GM21423 (cell line): ENCODE measurements at regions not wholly inside any gene's neighbourhood (a gene's known extent, or its start where the extent isn't known, plus 50 kb on each side); places are given as distances from the start of the nearest gene placed in this dataset.
"Not testable (repeated sequence)": the region's sequence is repeated elsewhere in the genome, so short reads cannot be mapped to it uniquely, and the experiment has no call there.

Experiments
- ATAC-seq: cut with Tn5 transposase; IDR thresholded peaks from one replicate; pipeline ENCODE4 v1.9.1; 2021; ENCODE audit warnings: mild to moderate bottlenecking, moderate library complexity; ENCODE audit not compliant: unreplicated experiment

DNA sequence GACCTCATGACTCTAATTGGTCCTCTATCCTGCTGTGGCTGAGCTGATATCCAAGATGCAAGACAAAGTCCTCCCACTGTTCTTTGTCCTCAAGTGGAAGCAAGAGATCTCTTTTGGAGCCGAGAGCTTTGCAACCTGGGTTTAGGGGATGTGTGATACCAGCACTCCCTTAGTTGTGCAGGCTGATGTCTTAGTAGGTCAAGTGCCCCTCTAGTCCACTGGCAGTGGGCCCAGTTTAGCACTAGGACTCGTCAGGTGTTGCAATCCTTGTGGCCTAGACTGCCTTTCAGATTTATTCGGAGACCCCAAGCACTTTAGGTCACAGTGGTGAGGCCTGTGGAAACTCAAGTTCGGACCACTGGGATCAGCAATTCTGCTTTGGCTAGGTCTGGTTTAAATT, 64.0 kb downstream of the GPRASP3 start:
- no peak for ATAC-seq

DNA sequence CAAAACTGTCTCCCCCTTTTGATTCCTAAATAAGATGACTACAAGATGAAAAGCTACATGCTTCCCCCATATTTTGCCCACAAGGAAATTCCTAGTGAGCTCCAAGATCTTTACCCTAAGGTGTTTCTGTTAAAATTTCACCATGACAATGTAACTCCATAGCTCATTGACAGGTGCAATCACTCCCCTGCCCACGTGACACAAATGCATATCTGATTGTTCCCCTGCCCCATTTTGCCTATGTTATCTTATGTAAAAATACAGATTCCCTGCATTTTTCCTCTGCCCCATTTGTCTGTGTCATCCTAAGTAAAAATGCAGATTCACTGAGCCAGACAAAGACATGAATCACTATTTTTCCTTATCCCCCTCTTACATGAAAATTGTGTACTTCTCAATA, 66.7 kb downstream of the GPRASP3 start:
- ATAC-seq: no peak

- no peak for ATAC-seq
Measured at GRCh38 chrX:102808336-102808735, 87.8 kb downstream of the GPRASP3 start.

DNA sequence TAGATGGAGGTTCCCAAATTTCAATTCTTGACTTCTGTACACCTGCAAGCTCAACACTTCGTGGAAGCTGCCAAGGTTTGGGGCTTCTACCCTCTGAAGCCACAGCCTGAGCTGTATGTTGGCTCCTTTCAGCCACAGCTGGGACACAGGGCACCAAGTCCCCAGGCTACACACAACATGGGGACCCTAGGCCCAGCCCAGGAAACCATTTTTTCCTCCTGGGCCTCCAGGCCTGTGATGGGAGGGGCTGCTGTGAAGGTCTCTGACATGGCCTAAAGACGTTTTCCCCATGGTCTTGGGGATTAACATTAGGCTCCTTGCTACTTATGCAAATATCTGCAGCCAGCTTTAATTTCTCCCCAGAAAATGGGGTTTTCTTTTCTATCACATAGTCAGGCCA, 97.7 kb downstream of the GPRASP3 start:
- ATAC-seq: not testable (repeated sequence)

DNA sequence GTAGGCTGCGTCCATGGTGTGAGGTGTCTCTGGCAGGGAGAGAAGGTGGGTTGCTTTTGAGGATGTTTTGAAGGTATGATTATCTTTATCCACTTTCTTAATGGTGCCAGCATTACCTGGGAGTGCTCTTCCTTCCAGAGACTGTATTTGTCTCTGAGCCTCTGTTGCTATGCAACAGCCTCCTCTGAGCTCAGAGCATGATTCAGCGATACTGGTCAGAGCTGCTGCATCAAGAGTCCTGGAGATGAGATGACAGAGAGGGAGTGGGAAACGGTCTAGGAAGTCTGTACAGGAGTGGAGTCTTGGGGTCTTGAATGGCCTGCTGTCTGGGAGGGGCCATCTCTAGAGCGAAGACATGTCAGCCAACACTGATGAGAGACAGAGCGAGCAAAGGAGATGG, 104.4 kb upstream of the RAB40AL start:
- no peak for ATAC-seq

- no peak for ATAC-seq
Measured at GRCh38 chrX:102833136-102833535, 103.9 kb upstream of the RAB40AL start.

- no peak for ATAC-seq
Measured at GRCh38 chrX:102835504-102836146, 101.4 kb upstream of the RAB40AL start.

DNA sequence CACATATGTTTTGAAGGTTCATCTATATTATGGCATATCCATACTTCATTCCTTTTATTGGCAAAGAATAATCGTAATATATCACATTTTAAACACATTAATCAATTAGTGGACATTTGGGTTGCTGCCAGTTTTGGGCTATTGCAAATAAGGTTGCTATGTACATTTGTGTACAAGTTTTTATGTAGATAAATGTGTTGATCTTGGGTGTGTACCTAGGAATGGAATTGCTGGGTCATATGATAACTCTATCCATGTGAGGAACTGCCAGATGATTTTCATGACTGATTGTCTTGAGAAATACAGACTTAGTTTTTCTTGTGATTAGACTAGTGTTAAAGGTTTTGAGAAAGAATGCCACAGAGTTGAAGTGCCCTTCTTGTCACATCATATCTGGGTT, 99.2 kb upstream of the RAB40AL start:
- ATAC-seq: no peak

DNA sequence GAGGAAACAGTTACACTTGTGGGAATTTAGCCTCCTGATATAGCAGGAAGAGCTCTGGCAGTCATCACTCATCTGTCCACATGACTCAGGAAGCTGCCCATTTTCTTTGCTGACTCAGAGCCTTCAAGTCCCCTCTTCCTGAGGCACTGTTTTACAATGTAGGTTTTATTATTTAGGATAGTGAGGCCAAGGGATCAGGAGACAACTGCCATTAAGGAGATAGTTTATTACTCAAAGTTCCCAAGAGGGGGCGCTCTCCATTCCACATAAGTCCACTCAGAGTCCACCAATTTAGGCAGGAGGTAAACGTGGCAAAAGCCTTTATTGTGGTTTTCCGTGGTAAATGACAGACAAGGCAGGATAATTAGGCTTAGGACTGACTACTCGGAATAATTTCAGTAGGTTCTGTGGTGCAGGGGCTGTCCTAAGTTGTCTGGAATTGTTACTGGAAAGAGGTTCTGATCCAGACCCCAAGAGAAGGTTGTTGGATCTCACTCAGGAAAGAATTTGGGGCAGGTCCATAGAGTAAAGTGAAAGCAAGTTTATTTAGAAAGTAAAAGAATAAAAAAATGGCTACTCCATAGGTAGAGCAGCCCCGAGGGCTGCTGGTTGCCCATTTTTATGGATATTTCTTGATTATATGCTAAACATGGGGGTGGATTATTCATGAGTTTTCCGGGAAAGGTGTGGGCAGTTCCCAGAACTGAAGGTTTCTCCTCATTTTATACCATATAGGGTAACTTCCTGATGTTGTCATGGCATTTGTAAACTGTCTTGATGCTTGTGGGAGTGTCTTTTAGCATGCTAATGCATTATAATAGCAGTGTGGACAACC, 96.0 kb upstream of the RAB40AL start:
- ATAC-seq: no peak

GRCh38 chrX:102841706-102842003, 95.4 kb upstream of the RAB40AL start:
- no peak for ATAC-seq

GRCh38 chrX:102845020-102845419, 92.1 kb upstream of the RAB40AL start:
- no peak for ATAC-seq

- no peak for ATAC-seq
Measured at GRCh38 chrX:102846544-102847236, 90.4 kb upstream of the RAB40AL start.

- no peak for ATAC-seq
Measured at GRCh38 chrX:102847362-102847761, 89.7 kb upstream of the RAB40AL start.

- ATAC-seq: no peak
Measured at GRCh38 chrX:102849396-102849795, 87.7 kb upstream of the RAB40AL start.

DNA sequence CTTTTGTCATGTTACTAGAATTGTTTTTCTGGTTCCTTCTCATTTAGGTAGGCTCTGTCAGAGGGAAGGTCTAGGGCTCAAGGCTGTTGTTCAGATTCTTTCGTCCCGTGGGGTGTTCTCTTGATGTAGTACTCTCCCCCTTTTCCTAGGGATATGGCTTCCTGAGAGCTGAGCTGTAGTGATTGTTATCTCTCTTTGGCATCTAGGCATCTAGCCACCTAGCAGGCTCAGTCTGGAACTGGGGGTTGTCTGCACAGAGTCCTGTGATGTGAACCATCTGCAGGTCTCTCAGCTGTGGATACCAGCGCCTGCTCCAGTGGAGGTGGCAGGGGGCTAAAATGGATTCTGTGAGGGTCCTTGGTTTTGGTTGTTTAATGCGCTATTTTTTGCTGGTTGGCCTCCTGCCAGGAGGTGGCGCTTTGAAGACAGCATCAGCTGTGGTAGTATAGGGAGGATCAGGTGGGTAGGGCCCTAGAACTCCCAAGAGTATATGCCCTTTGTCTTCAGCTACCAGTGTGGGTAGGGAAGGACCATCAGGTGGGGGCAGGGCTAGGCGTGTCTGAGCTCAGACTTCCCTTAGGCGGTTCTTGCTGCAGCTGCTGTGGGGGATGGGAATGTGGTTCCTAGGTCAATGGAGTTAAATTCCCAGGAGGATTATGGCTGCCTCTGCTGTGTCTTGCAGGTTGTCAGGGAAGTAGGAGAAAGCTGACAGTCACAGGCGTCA, 78.1 kb upstream of the RAB40AL start:
- ATAC-seq: not testable (repeated sequence)

DNA sequence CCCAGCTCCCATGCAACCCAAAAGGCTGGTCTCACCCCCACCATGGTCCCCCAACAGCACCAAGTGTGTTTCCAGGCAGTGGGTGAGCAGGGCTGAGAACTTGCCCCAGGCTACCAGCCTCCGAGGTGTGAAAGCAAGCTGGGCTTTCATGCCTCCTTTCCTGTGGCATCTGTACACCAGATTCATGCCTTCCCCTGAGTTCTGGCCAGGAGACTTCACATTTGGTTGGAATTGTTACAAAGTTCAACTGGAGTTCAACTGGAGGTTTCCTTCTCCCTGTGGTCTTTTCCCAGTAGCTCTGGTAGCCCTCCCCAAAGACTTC, 77.6 kb upstream of the RAB40AL start:
- no peak for ATAC-seq

DNA sequence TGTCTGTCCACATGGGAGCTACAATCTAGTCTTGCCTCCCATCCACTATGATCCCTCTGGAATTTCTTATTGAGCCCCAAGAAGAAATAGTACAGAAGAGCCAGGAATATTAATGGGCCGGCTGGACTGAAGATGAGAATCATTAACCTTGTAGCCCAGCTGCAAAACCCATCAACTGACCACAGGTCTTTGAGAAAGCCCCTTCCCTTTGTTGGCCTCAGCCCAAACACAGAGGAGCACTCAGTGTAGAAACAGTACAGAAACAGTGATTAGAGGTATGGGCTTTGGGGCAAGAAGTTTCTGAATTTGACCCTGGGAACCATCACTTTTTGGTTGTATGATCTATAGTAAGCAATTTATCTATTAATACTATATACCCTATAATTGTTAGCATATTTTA, 76.8 kb upstream of the RAB40AL start:
- no peak for ATAC-seq

DNA sequence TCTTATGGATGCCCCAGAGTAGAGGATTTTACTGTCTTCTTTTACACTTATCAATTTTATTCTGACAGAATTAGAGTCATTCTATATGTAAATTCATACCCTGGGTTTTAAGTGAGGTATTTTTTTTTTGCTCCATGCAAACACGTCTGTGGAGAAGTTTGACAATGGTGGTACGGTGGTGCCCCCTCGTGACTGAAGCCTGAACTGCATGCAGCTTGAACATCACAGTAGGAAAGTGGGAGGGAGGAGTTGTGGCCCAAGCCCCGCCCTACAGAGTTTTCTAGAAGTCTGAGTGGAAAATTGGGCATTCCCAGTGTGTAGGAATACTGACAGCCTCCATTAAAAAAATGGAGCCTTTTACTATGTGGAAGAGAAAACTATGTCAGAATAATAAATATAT, 73.3 kb upstream of the RAB40AL start:
- ATAC-seq: peak; percentile 87

DNA sequence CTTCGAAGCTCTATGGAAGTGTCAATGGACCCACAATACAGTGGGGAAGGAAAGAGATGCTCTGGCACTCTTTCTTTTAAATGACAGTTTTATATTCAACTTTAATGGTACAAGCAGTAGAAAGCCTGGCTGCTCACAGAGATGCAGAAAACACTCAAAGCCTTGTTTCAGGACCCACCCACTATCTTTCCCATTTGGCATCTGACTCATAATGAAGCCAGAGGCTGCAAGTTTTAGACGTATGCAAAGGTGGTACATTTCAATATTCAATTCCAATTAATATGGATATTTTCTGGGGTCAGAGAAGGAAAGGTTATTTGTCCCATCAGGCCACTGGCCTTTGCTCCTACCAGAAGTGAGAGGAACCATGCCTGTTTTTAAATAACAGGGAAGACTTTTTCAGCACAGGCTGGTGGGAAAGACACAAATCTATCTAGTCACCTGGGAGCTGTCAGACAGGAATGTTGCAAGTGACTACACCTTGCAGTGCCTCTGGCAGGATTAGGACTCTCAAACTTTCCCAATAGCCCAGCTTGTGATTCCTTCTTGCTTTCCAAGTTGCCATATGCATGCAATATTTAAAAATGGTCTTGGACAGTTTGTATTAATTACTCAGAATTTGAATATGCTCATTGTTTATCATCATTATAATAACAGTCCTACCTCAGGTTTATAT, 70.0 kb upstream of the RAB40AL start:
- ATAC-seq: no peak

- no peak for ATAC-seq
Measured at GRCh38 chrX:102883491-102883890, 53.6 kb upstream of the RAB40AL start.
